PC-9 (cell line): ENCODE measurements at regions not wholly inside any gene's neighbourhood (a gene's known extent, or its start where the extent isn't known, plus 50 kb on each side); places are given as distances from the start of the nearest gene placed in this dataset.

Source experiments
- CTCF ChIP-seq: fragments of 200-600 bp; sonication (generic); conservative IDR thresholded peaks from 2 replicates; pipeline ENCODE4 v1.6.1; 2017; ENCODE audit warnings: mixed run types, antibody characterized with exemption, mild to moderate bottlenecking, moderate library complexity
- EZH2 ChIP-seq: fragments of 200-600 bp; sonication (generic); IDR thresholded peaks from 2 replicates; pipeline ENCODE4 v1.8.0; 2017; ENCODE audit warnings: antibody characterized with exemption, low read depth

- TF ChIP-seq CTCF (no peak), EZH2 (no peak)
These were observed 116.6 kb upstream of the PROKR2 start for GRCh38 chr20:5433352-5433751.
